H9 (cell line): ENCODE measurements at regions not wholly inside any gene's neighbourhood (a gene's known extent, or its start where the extent isn't known, plus 50 kb on each side); places are given as distances from the start of the nearest gene placed in this dataset.
"Not testable (repeated sequence)": the region's sequence is repeated elsewhere in the genome, so short reads cannot be mapped to it uniquely, and the experiment has no call there.

ENCODE experiments used
- DNase-seq: peaks from one replicate; pipeline ENCODE4 v3.0.0-alpha.2; 2017
- H2AFZ ChIP-seq: one replicate; pipeline ENCODE4 v1.6.1; 2013; ENCODE audit warnings: mild to moderate bottlenecking, low read length, control low read depth, moderate library complexity
- H2AK5ac ChIP-seq: 2 replicates; pipeline ENCODE4 v1.6.1; 2013; ENCODE audit warnings: low read length, control low read depth, mixed read lengths; ENCODE audit not compliant: insufficient read length
- H2BK120ac ChIP-seq: one replicate; pipeline ENCODE4 v1.6.1; 2013; ENCODE audit warnings: low read depth, mild to moderate bottlenecking, low read length, control low read depth, inconsistent platforms; ENCODE audit not compliant: poor library complexity, severe bottlenecking
- H2BK12ac ChIP-seq: 2 replicates; pipeline ENCODE4 v1.6.1; 2013; ENCODE audit warnings: low read length, control low read depth, mixed read lengths, low read depth; ENCODE audit not compliant: insufficient read length
- H2BK15ac ChIP-seq: 2 replicates; pipeline ENCODE4 v1.6.1; 2013; ENCODE audit warnings: low read depth, low read length, control low read depth
- H2BK20ac ChIP-seq: one replicate; pipeline ENCODE4 v1.6.1; 2013; ENCODE audit warnings: low read depth, mild to moderate bottlenecking, low read length, control low read depth, inconsistent platforms; ENCODE audit not compliant: poor library complexity, severe bottlenecking
- H2BK5ac ChIP-seq: 2 replicates; pipeline ENCODE4 v1.6.1; 2013; ENCODE audit warnings: low read length, control low read depth, mixed read lengths; ENCODE audit not compliant: insufficient read length
- H3K14ac ChIP-seq: 2 replicates; pipeline ENCODE4 v1.6.1; 2013; ENCODE audit warnings: low read length, control low read depth; ENCODE audit not compliant: insufficient read depth
- H3K18ac ChIP-seq: 2 replicates; pipeline ENCODE4 v1.6.1; 2013; ENCODE audit warnings: low read depth, mild to moderate bottlenecking, mixed read lengths, low read length, control low read depth; ENCODE audit not compliant: insufficient read length
- H3K23ac ChIP-seq: 2 replicates; pipeline ENCODE4 v1.6.1; 2013; ENCODE audit warnings: low read length, control low read depth, mixed read lengths, low read depth; ENCODE audit not compliant: insufficient read length
- H3K23me2 ChIP-seq: 2 replicates; pipeline ENCODE4 v1.6.1; 2013; ENCODE audit warnings: low read depth, mild to moderate bottlenecking, mixed read lengths, low read length, control low read depth; ENCODE audit not compliant: insufficient read length, poor library complexity, severe bottlenecking
- H3K27ac ChIP-seq: 2 replicates; pipeline ENCODE4 v1.5.1; 2013; ENCODE audit warnings: low read length, control low read depth, mixed read lengths, low read depth; ENCODE audit not compliant: insufficient read length
- H3K27me3 ChIP-seq: 2 replicates; pipeline ENCODE4 v1.6.1; 2013; ENCODE audit warnings: low read length, control low read depth, inconsistent platforms; ENCODE audit not compliant: insufficient read depth
- H3K4ac ChIP-seq: 2 replicates; pipeline ENCODE4 v1.6.1; 2013; ENCODE audit warnings: low read depth, mild to moderate bottlenecking, control low read depth, inconsistent platforms, low read length, moderate library complexity
- H3K4me1 ChIP-seq: 2 replicates; pipeline ENCODE4 v1.6.1; 2013; ENCODE audit warnings: low read length, control low read depth, inconsistent platforms; ENCODE audit not compliant: insufficient read depth
- H3K4me2 ChIP-seq: 2 replicates; pipeline ENCODE4 v1.6.1; 2013; ENCODE audit warnings: low read length, control low read depth, mixed read lengths; ENCODE audit not compliant: insufficient read length, insufficient read depth
- H3K56ac ChIP-seq: 2 replicates; pipeline ENCODE4 v1.6.1; 2013; ENCODE audit warnings: low read depth, mild to moderate bottlenecking, mixed read lengths, low read length, control low read depth; ENCODE audit not compliant: insufficient read length
- H3K79me1 ChIP-seq: 2 replicates; pipeline ENCODE4 v1.6.1; 2013; ENCODE audit warnings: low read depth, mild to moderate bottlenecking, moderate library complexity, low read length, control low read depth, inconsistent platforms; ENCODE audit not compliant: insufficient read depth, poor library complexity, severe bottlenecking
- H3K79me2 ChIP-seq: 2 replicates; pipeline ENCODE4 v1.6.1; 2013; ENCODE audit warnings: low read length, control low read depth, inconsistent platforms; ENCODE audit not compliant: insufficient read depth
- H3K9ac ChIP-seq: 2 replicates; pipeline ENCODE4 v1.6.1; 2013; ENCODE audit warnings: low read length, control low read depth, mixed read lengths; ENCODE audit not compliant: insufficient read length; ENCODE audit errors: extremely low read depth
- H3K9me3 ChIP-seq: one replicate; pipeline ENCODE4 v1.6.1; 2013; ENCODE audit warnings: low read depth, low read length, inconsistent platforms; ENCODE audit not compliant: control insufficient read depth
- H3T11ph ChIP-seq: one replicate; pipeline ENCODE4 v1.6.1; 2013; ENCODE audit warnings: mild to moderate bottlenecking, low read length, control low read depth, inconsistent platforms
- H4K20me1 ChIP-seq: one replicate; pipeline ENCODE4 v1.6.1; 2013; ENCODE audit not compliant: control insufficient read depth, insufficient read length, insufficient read depth
- H4K5ac ChIP-seq: 2 replicates; pipeline ENCODE4 v1.6.1; 2013; ENCODE audit warnings: low read depth, mild to moderate bottlenecking, mixed read lengths, low read length, control low read depth; ENCODE audit not compliant: insufficient read length
- H4K8ac ChIP-seq: replicated peaks from 2 replicates; pipeline ENCODE4 v1.6.1; 2013; ENCODE audit warnings: low read length, control low read depth, mixed read lengths, low read depth; ENCODE audit not compliant: insufficient read length
- H4K91ac ChIP-seq: 2 replicates; pipeline ENCODE4 v1.6.1; 2013; ENCODE audit warnings: low read depth, mild to moderate bottlenecking, moderate library complexity, mixed read lengths, low read length, control low read depth; ENCODE audit not compliant: insufficient read length
- H3K27ac Mint-ChIP-seq, 3 experiments: 2 replicates in 2 of 3; 3 replicates in 1 of 3; pipeline ENCODE4 v1.8.0; 2020 to 2021; ENCODE audit warnings: mixed read lengths in 3 of 3, mild to moderate bottlenecking in 1 of 3, moderate library complexity in 1 of 3
- H3K27me3 Mint-ChIP-seq: 2 replicates; pipeline ENCODE4 v1.8.0; 2021; ENCODE audit warnings: low read depth, mild to moderate bottlenecking, moderate library complexity, mixed read lengths
- H3K36me3 Mint-ChIP-seq, 3 experiments: 2 replicates in 2 of 3; 3 replicates in 1 of 3; pipeline ENCODE4 v1.8.0; 2020 to 2021; ENCODE audit warnings: low read depth in 3 of 3, mixed read lengths in 3 of 3; ENCODE audit not compliant: insufficient read depth in 1 of 3
- H3K4me1 Mint-ChIP-seq, 2 experiments: 2 replicates each; pipeline ENCODE4 v1.8.0; 2020; ENCODE audit warnings: mixed read lengths in 2 of 2
- H3K4me3 Mint-ChIP-seq, 2 experiments: 2 replicates in 1 of 2; 3 replicates in 1 of 2; pipeline ENCODE4 v1.8.0; 2020 to 2021; ENCODE audit warnings: mild to moderate bottlenecking in 2 of 2, mixed read lengths in 2 of 2, moderate library complexity in 1 of 2
- H3K9me3 Mint-ChIP-seq, 2 experiments: 2 replicates in 1 of 2; 3 replicates in 1 of 2; pipeline ENCODE4 v1.8.0; 2020; ENCODE audit warnings: mild to moderate bottlenecking in 2 of 2, mixed read lengths in 2 of 2, moderate library complexity in 1 of 2
- WGBS: extraction: QIAGEN DNeasy Blood & Tissue Kit; methylation state at CpG from one replicate; pipeline ENCODE4 v1.1.7; 2013; ENCODE audit warnings: missing lambda C conversion rate, low lambda C conversion rate, mixed read lengths; ENCODE audit not compliant: insufficient read length; ENCODE audit errors: extremely low coverage; 5-methylcytosine and 5-hydroxymethylcytosine counted together

GRCh38 chr20:64327223-64327549 lies 71.6 kb downstream of the PCMTD2 start:
- not testable (repeated sequence) for H3K4ac ChIP-seq, H4K20me1 ChIP-seq, H3K9me3 ChIP-seq, H4K91ac ChIP-seq, H3K9me3 Mint-ChIP-seq, H3K23ac ChIP-seq, H2BK15ac ChIP-seq, H3K79me2 ChIP-seq, H3T11ph ChIP-seq, H2BK20ac ChIP-seq, H3K4me1 Mint-ChIP-seq, H3K4me1 ChIP-seq, H2BK120ac ChIP-seq, H3K14ac ChIP-seq, H2AFZ ChIP-seq, H3K23me2 ChIP-seq, H3K27me3 ChIP-seq, H3K18ac ChIP-seq, H3K4me3 Mint-ChIP-seq, H2BK12ac ChIP-seq, DNase-seq, H3K27ac Mint-ChIP-seq, H3K27ac ChIP-seq, H3K56ac ChIP-seq, H3K79me1 ChIP-seq, H3K36me3 Mint-ChIP-seq, H3K9ac ChIP-seq, H4K5ac ChIP-seq, H2AK5ac ChIP-seq, H3K4me2 ChIP-seq, H4K8ac ChIP-seq, H2BK5ac ChIP-seq
- no CpG with 5 or more reads among the region's 15 CpGs for WGBS
- peaks cover 66% of the 10 kb centered on the region for H3K27me3 Mint-ChIP-seq

GRCh38 chr20:64327550-64328317 lies 72.2 kb downstream of the PCMTD2 start:
- H3K23ac ChIP-seq, H3K23me2 ChIP-seq, H3K36me3 Mint-ChIP-seq, H3K14ac ChIP-seq, H4K20me1 ChIP-seq, H4K91ac ChIP-seq, H3K9me3 ChIP-seq, H3K79me2 ChIP-seq, H3K9me3 Mint-ChIP-seq, H3K4me2 ChIP-seq, H2BK120ac ChIP-seq, H2BK15ac ChIP-seq, H2BK12ac ChIP-seq, H3K4ac ChIP-seq, H4K8ac ChIP-seq, H3T11ph ChIP-seq, H3K4me1 Mint-ChIP-seq, H3K27ac Mint-ChIP-seq, H3K27me3 ChIP-seq, H2AK5ac ChIP-seq, H4K5ac ChIP-seq, H3K79me1 ChIP-seq, H2BK5ac ChIP-seq, H3K4me1 ChIP-seq, H3K9ac ChIP-seq, H3K18ac ChIP-seq, H2AFZ ChIP-seq, H3K27ac ChIP-seq, H3K56ac ChIP-seq, H2BK20ac ChIP-seq: not testable (repeated sequence)
- Mint-ChIP-seq H3K4me3 (peak overlapping the region in 1 of 2 experiments; percentile 62; a peak in 2 of 5 replicates), H3K27me3 (peaks cover 67% of the 10 kb centered on the region)
- peak; percentile 71 for DNase-seq
- WGBS: no CpG with 5 or more reads among the region's 74 CpGs
